IMR-90 (cell line): ENCODE measurements at regions not wholly inside any gene's neighbourhood (a gene's known extent, or its start where the extent isn't known, plus 50 kb on each side); places are given as distances from the start of the nearest gene placed in this dataset.

Source experiments
- BHLHE40 ChIP-seq: fragments of 150-350 bp; IDR thresholded peaks from 2 replicates; pipeline ENCODE4 v1.6.1; 2016; ENCODE audit warnings: mild to moderate bottlenecking, low read depth, low read length
- CEBPB ChIP-seq: IDR thresholded peaks from 2 replicates; pipeline ENCODE4 v1.6.1; 2012; ENCODE audit warnings: low read depth, low read length, improper control_type of control experiment
- CHD1 ChIP-seq: IDR thresholded peaks from 2 replicates; pipeline ENCODE4 v1.6.1; 2012; ENCODE audit warnings: low read depth, low read length, improper control_type of control experiment
- CTCF ChIP-seq: conservative IDR thresholded peaks from 2 replicates; pipeline ENCODE4 v1.5.1; 2012; ENCODE audit warnings: mild to moderate bottlenecking, low read depth, low read length, improper control_type of control experiment
- ELK1 ChIP-seq: fragments of 150-350 bp; IDR thresholded peaks from 2 replicates; pipeline ENCODE4 v1.6.1; 2016; ENCODE audit warnings: low read depth, mild to moderate bottlenecking, low read length, moderate library complexity, borderline replicate concordance
- FOS ChIP-seq: fragments of 150-350 bp; IDR thresholded peaks from 2 replicates; pipeline ENCODE4 v1.6.1; 2016; ENCODE audit warnings: low read depth, low read length
- MAZ ChIP-seq: IDR thresholded peaks from 2 replicates; pipeline ENCODE4 v1.6.1; 2012; ENCODE audit warnings: low read depth, mild to moderate bottlenecking, low read length, improper control_type of control experiment, moderate library complexity, borderline replicate concordance
- MXI1 ChIP-seq: IDR thresholded peaks from 2 replicates; pipeline ENCODE4 v1.6.1; 2012; ENCODE audit warnings: low read depth, mild to moderate bottlenecking, low read length, moderate library complexity, borderline replicate concordance
- NFE2L2 ChIP-seq: fragments of 150-350 bp; IDR thresholded peaks from 2 replicates; pipeline ENCODE4 v1.6.1; 2016; ENCODE audit warnings: low read depth, mild to moderate bottlenecking, low read length
- POLR2A ChIP-seq: IDR thresholded peaks from 2 replicates; pipeline ENCODE4 v1.6.1; 2012; ENCODE audit warnings: mild to moderate bottlenecking, low read depth, low read length
- RAD21 ChIP-seq: IDR thresholded peaks from 2 replicates; pipeline ENCODE4 v1.6.1; 2012; ENCODE audit warnings: low read length, improper control_type of control experiment
- RFX5 ChIP-seq: IDR thresholded peaks from 2 replicates; pipeline ENCODE4 v1.8.0; 2012; ENCODE audit warnings: low read depth, mild to moderate bottlenecking, low read length, moderate library complexity
- SMC3 ChIP-seq: fragments of 150-350 bp; IDR thresholded peaks from 2 replicates; pipeline ENCODE4 v1.6.1; 2016; ENCODE audit warnings: low read depth, mild to moderate bottlenecking, antibody characterized with exemption, low read length, moderate library complexity
- USF2 ChIP-seq: fragments of 150-350 bp; IDR thresholded peaks from 2 replicates; pipeline ENCODE4 v1.6.1; 2017; ENCODE audit warnings: mild to moderate bottlenecking, antibody characterized with exemption, low read length, low read depth

GRCh38 chr5:152137063-152137462, 212.4 kb upstream of the GLRA1 start:
- TF ChIP-seq MXI1, result no peak
- no peak for TF ChIP-seq POLR2A
- no peak for TF ChIP-seq SMC3
- no peak for TF ChIP-seq CTCF
- TF ChIP-seq CHD1, result no peak
- no peak for TF ChIP-seq MAZ
- no peak for TF ChIP-seq USF2
- no peak for TF ChIP-seq CEBPB
- TF ChIP-seq RAD21, result no peak
- TF ChIP-seq FOS, result no peak
- TF ChIP-seq NFE2L2, result no peak
- no peak for TF ChIP-seq RFX5
- TF ChIP-seq BHLHE40, result no peak
- no peak for TF ChIP-seq ELK1
